ENCODE measurements at regions not wholly inside any gene's neighbourhood (a gene's known extent, or its start where the extent isn't known, plus 50 kb on each side); places are given as distances from the start of the nearest gene placed in this dataset.

DNA sequence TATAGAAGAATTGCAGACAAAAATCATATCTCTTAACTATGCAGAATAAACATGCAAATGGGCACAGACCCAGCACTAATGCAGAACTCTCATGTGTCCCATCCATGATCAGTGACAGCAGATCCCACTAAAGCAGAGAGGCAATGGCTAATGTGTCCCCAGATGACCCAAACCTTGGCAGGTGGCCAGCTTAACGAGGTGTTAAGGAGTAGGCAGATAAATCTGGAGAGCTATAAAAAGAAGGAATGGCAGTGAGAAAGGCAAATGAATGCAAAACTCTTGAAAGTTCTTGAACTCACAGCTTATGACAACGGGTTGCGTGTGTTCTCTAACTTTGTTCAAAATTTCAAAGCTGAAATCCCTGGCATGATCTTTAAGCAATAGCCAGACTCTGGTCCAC, 265.4 kb downstream of the RASEF start:
- TF ChIP-seq, protein P1, sequence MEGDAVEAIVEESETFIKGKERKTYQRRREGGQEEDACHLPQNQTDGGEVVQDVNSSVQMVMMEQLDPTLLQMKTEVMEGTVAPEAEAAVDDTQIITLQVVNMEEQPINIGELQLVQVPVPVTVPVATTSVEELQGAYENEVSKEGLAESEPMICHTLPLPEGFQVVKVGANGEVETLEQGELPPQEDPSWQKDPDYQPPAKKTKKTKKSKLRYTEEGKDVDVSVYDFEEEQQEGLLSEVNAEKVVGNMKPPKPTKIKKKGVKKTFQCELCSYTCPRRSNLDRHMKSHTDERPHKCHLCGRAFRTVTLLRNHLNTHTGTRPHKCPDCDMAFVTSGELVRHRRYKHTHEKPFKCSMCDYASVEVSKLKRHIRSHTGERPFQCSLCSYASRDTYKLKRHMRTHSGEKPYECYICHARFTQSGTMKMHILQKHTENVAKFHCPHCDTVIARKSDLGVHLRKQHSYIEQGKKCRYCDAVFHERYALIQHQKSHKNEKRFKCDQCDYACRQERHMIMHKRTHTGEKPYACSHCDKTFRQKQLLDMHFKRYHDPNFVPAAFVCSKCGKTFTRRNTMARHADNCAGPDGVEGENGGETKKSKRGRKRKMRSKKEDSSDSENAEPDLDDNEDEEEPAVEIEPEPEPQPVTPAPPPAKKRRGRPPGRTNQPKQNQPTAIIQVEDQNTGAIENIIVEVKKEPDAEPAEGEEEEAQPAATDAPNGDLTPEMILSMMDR (conservative IDR thresholded peaks at IDR 0.05 in 1 of 2, IDR thresholded peaks at IDR 0.05 in 1 of 2; ENCODE audit: low read depth in 1 of 2, low read length in 2 of 2) = no peak
- no peak for TF ChIP-seq EZH2 (IDR thresholded peaks at IDR 0.05; ENCODE audit: low read length, missing control alignments)
